Activated CD8-positive, alpha-beta memory T cell treated with anti-CD3 and anti-CD28 coated beads, Interleukin-2, amount 50 U/mL, for 1 hour (primary cell): ENCODE measurements at regions not wholly inside any gene's neighbourhood (a gene's known extent, or its start where the extent isn't known, plus 50 kb on each side); places are given as distances from the start of the nearest gene placed in this dataset.
"Not testable (repeated sequence)": the region's sequence is repeated elsewhere in the genome, so short reads cannot be mapped to it uniquely, and the experiment has no call there.

Source experiments
- DNase-seq: peaks from one replicate; pipeline ENCODE4 v3.0.0-alpha.2; 2020; ENCODE audit errors: extremely low read depth

DNA sequence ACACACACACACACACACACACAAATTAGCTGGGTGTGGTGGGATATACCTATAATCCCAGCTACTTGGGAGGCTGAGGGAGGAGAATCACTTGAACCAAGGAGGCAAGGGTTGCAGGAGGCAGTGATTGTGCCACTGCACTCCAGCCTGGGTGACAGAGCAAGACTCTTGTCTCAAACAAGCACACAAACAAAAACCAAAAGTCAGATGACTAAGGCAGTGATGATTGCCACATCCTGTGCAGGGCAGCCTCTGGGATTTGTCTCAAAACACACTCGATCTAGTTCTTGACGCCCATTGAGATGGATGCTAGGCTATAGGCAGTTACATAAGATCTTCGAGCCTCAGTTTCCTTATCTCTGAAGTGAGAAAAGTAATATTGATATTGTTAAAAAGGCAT lies 183.1 kb upstream of the NOTCH2NLA start:
- DNase-seq: not testable (repeated sequence)

DNA sequence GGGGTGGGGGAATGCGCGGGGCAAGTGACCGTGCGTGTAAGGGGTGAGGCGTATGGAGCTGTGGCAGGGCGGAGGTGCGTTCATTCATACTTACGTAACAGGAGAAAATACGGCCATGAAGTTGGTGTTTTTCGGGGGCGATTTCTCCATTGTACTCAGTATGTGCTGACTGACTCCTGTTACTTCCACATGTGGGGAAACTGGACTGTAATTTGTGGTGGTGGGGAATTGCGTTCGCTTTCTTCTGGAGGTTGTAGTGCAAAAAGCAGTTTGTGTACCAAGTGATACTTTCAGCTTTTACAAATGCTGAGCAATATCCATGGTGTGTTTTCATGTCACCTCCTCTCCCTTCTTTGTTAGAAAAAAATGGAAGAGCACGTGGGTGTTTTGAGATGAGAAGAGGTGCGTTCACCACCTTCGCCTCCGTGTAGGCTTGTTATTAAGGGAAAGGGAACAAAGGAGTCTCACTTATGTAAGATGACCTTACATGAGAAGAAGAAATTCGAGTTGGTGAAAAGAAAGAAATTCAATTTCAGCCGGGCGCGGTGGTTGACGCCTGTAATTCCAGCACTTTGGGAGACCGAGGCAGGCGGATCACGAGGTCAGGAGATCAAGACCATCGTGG lies 181.1 kb upstream of the NOTCH2NLA start:
- DNase-seq: not testable (repeated sequence)

DNA sequence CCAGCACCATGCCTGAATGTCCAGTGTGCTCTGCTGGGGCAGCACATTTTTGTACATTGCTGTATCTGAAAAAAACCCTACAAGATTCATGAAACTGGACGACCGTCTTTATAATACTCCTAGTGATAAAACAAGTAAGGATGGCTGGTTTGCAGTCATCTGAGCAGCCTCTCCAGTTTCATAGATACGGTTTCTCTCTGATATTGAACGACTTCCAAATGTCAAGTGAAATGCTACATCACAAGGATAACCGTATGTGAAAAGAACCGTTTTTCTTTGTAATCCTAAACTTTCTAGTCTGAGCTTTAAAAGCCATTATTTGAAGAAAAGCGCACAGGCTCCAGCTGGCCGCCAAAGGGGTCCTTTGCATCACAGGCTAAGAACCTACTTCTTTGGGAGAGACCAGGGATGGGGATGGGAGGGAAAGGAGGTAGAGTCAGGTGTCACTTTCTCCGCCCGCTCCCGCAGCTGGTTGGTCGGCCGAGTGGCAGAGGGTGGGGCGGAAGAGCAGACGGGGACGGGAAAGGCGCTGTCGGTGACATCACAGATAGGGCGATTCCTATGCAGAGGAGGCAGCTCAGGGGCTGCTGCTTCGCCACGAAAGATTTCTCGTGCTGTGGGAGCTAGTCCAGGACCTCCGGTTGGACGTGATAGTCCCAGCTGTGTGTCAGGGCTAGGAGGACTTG lies 180.4 kb upstream of the NOTCH2NLA start:
- DNase-seq: not testable (repeated sequence)

DNA sequence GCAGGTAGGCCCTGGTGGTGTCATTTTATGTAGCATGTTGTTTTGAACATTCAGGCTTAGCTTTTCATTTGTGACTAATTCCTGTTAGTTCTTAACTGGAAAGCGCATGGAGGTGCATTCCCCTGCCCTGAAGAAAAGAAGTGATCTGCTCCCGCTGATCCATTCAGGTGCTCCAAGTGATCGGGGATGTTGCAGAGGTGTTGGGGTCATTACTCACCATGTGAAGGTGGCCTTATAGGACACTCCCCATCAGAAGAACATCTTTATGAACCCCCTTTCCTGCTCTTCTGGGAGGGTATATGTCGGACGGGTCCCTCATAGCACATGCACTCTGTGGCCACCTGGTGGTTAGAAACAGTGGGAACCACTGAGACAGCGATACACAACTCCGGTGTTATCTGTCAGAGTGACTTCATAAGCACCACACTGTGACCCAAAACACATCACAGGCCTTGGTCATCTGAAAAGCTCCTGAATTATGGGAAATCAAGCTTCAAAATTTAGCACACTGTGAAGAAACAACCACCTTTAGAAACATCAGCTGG lies 172.5 kb upstream of the NOTCH2NLA start:
- DNase-seq: not testable (repeated sequence)

DNA sequence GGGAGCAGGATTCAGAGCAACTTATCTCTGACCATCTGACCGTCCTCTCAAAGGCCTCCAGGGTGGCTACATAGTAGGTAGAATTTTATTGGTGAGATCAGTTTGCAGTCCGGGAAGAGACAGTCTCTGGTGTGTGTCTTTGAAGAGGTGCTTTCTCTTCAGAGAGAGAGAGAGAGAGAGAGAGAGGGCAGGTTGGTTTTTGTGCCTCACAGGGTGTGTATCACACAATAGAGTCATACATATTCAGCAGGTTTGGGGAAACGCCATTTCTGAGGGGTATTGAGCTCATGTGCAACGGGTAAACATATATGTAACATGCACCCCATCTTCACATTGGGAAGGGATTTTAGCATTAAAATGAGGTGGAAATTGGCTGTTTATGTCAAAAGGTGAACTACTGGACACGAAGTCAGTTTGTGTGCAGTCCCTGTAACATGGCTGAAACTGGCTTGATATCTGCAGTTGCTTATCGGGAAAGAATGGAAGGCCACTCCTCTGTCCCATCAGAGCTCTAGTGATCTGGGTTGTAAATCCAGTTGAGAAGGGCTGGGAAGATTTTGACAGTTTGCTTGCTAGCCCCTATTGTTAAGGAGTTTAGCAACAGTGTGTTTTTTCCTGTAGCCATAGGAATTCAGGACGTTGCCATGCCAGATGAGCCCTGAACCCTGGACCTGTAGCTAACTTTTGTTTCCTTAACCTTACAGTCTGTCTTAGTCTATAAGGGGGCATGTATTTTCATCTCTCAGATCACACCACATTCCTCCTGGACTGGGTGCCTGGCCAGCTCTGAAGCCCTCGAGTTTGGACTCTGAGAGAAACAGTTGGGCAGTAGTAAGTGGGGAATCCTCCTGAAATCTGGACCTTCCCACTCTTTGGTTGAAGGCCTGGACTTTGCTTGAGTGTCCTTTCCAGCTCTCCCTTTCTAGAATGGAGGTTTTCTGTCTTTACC lies 171.6 kb upstream of the NOTCH2NLA start:
- not testable (repeated sequence) for DNase-seq

DNA sequence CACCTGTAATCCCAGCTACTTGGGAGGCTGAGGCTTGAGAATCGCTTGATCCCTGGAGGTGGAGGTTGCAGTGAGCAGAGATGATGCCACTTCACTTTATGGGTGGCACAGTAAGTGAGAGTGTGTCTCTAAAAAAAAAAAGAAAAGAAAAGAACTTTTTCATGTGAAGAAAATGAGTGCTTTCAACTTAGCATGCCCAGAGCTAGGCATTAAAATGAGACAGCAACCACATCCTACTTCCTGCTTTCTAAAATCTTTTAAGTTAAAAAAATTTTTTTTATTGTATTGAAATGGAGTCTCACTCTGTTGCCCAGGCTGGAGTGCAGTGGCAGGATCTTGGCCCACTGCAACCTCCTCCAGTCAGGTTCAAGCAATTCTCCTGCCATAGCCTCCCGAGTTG lies 170.4 kb upstream of the NOTCH2NLA start:
- DNase-seq: not testable (repeated sequence)

DNA sequence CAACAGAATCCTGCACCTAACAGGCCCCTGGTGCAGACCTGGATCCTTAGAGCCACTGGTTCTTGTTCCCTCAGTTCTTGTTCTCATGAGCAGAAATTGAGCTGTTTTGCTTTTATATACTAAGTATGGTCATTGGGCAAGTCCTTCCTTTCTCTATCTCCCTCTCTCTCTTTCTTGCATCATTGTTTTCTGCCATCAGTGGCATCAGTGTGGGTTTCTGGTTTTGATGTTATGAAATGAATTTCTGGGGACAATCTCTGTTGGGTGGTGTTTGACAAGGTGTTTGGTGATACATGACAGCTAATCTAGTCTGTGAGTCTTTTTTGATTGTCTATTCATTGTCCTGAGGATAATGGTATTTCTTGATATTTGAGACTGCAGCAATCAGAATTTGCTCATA lies 168.0 kb upstream of the NOTCH2NLA start:
- DNase-seq: not testable (repeated sequence)

DNA sequence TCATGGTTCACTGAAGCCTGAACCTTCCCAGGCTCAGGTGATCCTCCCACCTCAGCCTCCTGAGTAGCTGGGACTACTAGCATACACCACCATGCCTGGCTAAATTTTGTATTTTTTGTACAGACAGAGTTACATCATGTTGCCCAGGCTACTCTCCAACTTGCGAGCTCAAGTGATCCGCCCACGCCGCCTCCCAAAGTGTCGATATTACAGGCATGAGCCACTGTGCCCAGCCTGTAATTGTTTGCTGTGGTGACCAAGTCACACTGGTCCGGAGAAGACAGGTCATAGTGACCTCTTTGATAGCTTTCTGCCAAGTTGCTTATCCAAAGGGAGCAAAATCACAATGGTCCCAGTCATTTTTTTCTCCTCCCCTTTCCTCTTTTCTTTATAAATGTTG lies 167.4 kb upstream of the NOTCH2NLA start:
- not testable (repeated sequence) for DNase-seq

DNA sequence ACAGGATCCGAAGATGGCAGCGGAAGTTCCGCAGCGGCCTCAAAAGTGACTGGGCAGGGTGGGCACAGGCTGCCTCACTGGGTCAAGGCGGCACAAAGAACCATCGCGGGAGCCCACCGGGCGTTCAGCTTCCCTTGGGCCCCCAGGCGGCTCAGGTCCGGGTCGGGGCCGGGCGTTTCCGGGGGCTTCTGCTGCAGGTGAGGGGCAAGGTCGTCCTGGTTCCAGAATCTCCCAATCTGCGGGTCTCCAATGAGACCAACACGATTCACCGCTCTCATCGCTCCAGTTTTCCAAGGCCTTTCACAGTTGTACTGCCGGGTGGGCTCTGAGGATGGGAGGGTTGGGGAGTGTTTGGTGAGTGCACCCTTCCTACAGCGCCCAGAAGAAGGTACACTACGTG lies 165.0 kb upstream of the NOTCH2NLA start:
- not testable (repeated sequence) for DNase-seq

DNA sequence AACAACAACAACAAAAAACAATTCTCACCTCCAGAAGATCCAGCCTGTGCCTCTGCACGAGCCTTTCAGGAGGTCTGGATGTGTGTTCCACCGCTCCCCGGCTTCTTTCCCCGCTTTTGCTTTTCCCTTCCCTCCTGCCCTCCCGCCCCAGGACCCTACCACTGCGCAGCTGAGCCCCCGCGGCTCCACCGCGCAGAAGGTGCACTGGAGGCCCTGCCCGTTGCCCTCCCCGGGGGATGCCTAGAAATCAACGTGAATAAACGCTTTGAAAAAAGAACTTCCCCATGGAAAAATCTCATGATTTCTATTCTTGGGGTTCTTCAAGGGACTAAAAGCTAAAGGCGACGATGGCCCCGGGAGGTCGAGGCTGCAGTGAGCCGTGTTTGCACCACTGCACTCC lies 164.3 kb upstream of the NOTCH2NLA start:
- DNase-seq: not testable (repeated sequence)

DNA sequence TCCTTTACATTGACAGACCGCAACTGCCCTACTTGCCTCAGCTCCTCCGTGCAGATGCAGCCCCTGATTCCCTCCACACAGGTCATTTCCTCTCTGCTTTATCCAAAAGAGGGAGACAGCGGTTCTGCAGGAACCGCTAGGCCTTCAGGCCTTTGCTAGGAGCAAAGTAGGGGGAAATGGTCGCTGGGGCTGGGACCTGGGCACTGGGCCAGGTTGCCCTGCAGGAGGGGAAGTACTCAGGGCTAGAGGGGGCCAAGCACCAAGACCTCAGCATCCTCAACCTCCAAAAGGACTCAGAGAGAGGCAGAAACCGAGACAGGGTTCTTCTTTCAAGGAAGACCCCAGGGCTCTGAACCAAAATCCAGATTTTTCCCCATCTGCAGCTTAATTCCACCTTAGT lies 160.4 kb upstream of the NOTCH2NLA start:
- DNase-seq: not testable (repeated sequence)

DNA sequence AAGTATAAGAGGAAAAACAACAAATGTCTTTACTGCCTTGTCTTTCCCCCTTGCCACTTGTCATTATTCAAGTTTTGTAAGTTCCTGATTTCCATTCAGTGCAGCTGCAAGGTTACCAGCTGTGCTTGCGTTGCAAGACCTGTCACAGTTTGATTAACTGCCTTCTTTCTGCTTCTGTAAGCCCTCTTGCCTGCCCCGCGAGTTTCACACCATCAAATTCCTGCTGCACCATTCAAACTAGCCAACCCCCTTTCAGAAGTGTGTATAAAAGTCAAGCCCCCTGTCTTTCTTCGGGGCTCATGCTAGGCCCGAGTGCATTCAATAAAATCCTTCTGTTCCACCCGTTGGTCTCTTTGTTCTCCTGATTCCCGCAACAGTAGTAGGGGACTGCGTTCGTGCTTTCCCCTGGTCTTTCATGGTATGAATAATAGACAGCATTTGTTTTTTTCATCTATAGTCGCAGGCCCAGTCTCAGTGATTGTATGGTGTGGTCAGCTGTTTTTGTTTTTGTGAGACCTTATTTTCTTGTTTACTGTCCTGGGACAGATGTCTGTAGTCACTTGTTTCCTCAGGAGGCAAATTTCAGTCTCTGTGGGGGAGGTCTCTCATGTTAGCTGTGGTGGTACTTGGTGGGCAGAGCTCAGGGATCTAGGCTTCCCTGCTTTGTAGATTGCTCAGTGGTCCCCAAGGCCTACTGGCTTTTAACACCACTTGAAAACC lies 159.1 kb upstream of the NOTCH2NLA start:
- DNase-seq: not testable (repeated sequence)

DNA sequence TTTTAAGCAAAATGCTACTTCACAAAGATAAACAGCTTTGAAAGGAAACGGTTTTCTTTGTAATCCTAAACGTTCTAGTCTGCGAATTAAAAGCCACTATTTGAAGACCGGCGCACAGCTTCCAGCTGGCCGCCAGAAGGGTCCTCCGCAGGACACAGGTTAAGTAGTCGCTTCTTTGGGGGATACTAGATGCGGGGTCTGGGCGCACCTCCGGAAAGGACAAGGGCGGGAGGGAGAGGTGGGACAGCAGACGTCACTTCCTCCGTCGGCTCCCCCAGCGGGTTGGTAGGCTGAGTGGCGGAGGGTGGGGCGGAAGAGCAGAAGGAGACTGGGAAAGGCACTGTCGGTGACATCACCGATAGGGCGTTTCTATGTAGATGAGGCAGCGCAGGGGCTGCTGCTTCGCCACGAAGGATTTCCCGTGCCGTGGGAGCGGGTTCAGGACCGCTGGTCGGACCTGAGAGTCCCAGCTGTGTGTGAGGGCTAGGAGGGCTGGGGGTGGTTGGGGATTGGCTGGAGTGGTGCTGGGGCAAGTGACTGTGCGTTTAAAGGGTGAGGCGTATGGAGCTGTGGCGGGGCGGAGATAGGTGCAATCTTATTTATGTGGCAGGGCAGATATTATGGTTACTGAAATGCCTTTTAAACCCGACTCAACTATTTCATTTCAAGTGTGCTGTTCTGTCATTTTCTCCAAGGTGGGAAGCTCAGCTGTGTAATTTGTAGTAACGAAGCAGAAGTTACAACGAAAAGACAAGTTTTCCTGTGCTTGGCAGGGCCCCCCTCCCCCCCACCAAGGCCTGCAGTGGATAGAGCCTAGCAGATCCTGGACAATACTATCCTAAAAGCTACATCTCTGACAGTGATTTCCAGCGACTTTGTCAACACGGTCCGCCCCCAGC lies 158.3 kb upstream of the NOTCH2NLA start:
- DNase-seq: not testable (repeated sequence)

DNA sequence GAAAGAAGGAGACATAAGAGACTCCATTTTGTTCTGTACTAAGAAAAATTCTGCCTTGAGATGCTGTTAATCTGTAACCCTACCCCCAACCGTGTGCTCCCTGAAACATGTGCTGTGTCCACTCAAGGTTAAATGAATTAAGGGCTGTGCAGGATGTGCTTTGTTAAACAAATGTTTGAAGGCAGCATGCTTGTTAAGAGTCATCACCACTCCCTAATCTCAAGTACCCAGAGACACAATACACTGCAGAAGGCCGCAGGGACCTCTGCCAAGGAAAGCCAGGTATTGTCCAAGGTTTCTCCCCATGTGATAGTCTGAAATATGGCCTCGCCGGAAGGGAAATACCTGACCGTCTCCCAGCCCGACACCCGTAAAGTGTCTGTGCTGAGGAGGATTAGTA lies 152.4 kb upstream of the NOTCH2NLA start:
- DNase-seq: not testable (repeated sequence)

DNA sequence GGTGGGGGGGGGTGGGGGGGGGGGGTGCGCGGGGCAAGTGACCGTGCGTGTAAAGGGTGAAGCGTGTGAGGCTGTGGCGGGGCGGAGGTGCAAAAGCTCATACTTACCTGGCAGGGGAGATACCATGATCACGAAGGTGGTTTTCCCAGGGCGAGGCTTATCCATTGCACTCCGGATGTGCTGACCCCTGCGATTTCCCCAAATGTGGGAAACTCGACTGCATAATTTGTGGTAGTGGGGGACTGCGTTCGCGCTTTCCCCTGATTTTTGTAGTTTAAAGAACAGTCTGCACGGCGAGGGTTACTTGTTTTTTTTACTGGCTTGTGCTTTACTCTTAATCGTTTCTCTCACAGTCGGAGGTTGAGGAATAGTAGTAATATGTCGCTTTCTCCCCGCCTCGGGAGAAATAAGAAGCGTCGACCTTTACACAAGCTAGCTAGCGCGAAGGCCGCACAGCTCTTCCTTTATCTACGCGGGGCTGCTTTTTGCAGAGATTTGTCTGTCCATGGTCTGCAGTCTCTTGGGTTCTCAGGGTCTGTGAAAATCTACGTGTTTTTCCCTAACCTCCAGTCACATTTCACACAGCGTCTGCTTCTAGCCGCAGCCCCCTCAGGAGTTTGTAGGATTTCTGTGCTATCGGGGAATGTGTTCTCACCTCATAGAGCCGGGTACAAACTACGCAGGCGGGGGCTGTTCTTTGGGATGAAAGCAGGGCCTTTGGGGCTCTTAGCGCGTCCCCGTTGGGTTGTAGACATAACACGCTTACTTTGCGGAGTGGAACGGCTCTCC lies 148.1 kb upstream of the NOTCH2NLA start:
- peak; percentile 57 for DNase-seq

DNA sequence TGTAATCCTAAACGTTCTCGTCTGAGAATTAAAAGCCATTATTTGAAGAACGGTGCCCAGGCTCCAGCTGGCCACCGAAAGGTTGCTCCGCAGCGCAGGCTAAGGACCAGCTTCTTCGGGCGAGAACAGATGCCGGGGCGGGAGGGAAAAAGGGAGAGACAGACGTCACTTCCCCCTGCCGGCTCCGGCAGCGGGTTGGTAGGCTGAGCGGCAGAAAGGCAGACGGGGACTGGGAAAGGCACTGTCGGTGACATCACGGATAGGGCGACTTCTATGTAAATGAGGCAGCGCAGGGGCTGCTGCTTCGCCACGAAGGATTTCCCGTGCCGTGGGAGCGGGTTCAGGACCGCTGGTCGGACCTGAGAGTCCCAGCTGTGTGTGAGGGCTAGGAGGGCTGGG lies 147.5 kb upstream of the NOTCH2NLA start:
- peak; percentile 60 for DNase-seq

DNA sequence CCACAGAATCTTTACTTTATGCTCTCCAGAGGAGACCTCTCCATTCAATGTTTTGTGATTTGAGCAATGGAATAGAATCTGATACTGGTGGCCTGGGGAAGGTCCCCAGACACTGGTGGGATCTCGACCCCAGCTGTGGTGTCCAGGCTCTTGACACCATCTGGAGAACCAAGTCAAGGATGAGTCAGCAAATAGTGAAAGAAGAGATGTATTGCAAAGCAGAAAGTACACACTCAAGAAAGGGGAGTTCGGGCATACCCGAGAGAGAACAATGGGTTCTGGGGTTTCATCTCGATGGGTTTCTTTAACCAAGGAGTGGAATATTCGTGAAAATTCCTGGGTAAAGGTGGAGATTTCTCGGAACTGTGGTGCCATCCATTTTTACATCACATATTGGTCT lies 146.3 kb upstream of the NOTCH2NLA start:
- not testable (repeated sequence) for DNase-seq

DNA sequence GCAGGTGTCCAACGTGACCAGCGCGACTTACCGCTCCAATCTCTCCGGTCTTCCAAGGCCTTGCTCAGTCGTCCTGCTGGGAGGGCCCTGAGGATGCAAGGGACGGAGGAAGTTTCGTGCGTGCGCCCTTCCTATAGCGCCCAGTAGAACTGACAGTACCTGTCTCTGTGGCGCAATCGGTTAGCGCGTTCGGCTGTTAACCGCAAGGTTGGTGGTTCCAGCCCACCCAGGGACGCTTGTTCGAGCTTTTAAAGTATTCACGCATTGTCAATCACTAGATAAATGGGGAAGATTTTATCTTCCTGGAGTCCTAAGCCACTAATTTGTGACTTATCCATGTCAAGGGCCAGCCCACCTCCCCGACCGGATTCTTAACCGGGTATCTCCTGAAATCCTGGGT lies 141.1 kb upstream of the NOTCH2NLA start:
- not testable (repeated sequence) for DNase-seq

DNA sequence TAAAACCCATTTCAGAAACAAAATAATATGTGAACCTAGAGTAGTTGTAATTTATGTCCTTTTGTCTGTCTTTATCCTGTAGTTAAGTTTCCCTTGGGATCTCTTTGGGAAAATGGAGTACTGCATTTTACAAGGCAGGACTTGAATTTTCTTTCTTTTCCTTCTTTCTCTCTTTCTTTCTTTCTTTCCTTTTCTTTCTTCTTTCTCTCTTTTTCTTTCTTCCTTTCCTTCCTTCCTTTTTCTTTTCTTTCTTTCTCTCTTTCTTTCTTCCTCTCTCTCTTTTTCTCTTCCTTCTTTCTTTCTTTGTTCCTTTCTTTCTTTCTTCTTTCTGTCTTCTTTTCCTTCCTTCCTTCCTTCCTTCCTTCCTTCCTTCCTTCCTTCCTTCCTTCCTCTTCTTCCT lies 126.6 kb upstream of the NOTCH2NLA start:
- DNase-seq: not testable (repeated sequence)
